HG02678 (cell line): ENCODE measurements at regions not wholly inside any gene's neighbourhood (a gene's known extent, or its start where the extent isn't known, plus 50 kb on each side); places are given as distances from the start of the nearest gene placed in this dataset.

ENCODE experiments used
- ATAC-seq: cut with Tn5 transposase; IDR thresholded peaks from one replicate; pipeline ENCODE4 v1.9.1; 2021; ENCODE audit warnings: mild to moderate bottlenecking, moderate library complexity; ENCODE audit not compliant: unreplicated experiment

DNA sequence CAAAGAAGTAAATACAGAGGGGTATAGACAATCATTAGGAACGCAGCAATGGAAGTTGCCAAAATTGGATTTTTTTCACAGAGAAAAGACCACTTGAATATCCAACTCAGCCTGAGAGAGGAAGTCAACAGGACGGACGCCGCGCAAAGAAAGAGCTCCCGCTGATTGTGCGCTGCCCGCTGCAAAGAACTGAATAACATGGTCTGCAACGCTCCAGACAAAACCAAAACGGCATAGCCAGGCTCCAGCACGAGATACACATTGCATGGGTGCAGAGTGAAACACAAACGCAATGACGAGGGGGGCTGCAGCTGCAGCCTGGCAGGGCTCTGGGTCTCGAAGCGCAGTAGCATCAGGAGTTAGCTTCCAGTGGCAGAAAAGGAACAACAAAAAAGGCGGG is 113.9 kb upstream of the MGMT start:
- no peak for ATAC-seq

DNA sequence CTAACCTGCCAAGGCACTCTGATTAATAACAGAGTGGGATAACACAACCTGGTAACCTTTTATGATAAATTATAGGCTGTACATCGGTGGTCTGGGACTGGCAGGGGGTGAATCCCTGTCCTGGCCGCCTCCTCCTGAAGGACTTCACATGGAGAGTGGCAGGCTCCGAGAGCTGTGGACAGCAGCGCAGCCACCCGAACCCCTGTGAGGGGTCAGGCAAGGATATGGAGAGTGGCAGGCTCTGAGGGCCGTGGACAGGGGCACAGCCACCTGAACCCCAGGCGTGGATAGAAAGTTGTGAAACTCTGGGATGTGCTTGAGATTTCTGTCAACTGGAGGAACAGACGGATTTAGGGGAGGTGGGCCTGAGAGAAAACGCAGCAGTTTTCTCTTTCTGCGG is 107.0 kb upstream of the MGMT start:
- ATAC-seq, result no peak

DNA sequence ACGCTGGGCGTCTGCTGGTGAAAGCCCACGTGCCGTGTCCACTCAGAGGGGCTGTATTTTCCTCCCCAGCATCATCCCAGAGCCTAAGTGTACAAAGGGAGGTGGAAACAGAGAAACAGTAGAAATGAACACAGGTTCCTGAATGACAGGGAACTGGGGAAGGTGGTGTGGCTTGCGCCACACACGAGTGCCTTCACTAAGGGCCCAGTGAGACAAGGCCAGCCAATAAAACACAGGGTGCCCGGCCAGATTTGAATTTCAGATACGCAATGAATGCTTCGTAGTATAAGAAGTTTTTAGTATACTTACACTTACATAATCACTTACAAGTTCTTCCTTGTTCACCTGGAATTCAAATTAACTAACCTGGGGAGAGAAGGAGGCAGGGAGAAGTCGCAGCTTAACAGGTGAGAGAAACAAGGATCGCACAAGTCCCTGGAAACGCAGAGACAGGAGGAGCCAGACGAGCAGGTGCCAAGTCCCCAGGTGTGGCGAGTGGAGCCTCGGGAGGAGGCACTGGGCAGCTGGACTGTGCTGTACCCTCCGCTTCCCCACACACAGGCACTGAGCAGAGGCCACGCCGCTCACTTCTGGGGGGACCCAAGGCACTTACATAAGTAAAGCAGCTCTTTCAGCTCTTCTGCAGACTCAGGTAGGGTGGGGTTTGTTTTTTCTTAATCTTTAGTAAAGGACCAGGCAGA is 105.2 kb upstream of the MGMT start:
- no peak for ATAC-seq

DNA sequence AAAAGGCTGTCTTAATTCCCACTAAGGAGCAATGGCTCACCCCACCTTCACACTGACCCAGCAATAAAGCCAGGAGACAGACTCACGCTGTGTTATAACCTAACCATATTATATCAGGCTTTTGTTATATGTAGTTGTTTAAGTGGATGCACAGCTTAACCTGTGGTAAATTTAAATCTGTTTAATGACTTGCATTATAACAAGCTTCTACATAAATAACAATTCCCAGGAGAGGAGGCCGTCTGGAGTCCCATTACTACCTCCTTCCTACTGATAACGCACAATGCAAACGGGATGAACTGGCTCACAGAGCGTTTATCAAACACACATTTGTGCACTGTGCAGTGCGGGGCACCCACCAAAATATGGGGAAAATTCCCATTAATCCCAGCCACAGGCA is 102.1 kb upstream of the MGMT start:
- ATAC-seq, result no peak

DNA sequence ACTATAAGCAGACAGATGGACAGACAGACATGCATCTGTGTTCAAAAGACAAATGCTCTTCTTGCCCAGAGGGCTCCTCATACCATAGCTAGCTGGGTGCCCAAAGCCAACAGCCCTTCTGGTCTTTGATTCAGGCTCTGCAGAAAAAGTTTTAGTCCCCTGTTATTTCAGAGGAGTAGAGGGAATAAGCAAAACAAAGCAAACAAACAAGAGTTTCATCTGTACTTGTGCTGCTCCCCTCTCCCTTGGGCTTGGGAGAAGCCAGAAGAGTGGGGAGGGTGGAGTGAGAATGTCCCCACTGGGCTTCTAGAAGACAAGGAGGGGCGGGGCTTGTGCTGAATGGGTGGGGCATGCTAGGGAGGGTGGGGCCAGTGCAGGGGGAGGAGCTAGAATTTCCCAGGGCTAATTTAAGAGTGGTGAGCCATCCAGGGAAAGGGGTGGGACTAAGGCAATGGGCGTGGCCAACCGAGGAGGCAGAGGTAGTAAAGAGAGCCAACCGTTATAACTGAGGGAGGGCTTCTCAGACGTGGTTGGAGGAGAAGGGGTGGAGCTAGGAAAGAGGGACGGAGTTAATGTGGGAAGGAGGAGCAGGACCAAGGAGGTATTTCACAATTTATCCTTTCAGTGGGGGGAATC is 101.2 kb upstream of the MGMT start:
- no peak for ATAC-seq

DNA sequence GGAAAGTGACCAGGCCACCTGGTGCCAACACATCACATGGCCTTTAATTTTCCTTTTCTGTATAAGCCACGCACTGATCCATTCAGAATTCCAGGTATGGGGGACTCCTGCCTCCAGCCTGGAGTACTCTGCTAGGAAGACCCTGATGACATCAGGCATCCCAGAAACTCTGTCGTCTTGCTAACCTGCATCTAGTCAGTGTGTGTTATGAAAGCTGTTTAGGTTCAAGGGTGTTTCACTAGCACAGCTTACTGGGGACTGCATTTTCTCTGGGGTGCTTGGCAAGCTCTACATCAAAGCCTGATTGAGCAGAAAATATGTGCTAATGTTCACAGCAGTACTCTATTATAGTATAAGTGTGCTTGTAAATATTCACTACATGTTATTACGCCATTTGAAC is 100.6 kb upstream of the MGMT start:
- no peak for ATAC-seq

DNA sequence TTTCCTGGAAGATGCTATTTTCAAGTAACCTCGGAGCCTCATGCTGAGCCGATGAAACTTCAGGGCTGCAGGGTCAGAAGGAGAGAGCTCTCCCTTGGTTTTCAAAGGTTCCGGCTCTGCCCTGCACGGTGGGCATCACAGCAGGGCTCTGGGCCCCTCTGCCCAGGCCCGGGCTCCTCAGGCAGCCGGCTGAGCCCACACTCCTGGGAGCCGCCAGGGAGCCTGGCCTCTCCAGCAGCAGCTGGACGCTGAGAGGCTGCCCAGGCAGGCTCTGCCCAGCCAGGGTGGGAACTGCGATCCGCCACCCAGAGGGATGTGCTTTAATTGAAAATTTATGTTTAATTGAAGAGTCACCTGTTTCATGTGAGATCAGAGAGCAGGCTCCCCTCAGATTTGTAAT is 97.5 kb upstream of the MGMT start:
- no peak for ATAC-seq

DNA sequence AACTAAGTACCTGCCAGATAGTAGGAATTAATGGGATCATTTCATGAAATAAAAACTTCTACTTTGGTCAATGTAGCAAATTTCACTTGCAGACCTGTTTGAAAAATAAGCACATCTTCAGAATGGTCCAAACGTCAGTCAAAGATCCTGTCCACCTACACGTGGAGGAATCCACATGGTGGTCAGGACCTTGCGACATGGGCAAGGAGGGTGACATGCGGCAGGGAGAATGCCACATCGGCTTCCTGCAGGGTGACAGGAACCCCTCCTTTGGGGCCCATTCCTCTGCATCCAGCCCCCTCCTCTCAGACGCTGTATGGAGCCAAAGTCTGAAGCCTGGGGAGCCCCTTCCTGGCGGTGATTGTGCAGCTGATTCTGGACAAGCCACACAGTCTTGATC is 95.5 kb upstream of the MGMT start:
- no peak for ATAC-seq

DNA sequence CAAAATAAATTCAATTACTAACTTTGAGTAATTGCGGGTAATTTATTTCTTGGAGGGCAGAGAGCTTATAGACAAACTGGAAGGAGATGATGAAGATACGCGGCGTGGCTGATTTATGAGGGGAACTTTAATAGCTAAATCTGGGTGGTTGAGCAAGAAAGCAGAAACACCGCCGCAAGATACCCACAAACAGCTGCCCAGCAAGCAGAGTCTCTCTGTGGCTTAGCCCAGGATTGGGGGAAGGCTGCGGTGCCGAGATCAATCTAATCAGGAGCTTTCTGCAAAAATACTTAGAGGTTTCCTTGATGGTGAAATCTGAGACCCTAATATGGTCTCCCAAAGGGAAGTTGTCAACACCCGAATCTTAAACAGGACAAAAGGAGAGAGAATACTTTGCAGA is 94.9 kb upstream of the MGMT start:
- ATAC-seq, result no peak

DNA sequence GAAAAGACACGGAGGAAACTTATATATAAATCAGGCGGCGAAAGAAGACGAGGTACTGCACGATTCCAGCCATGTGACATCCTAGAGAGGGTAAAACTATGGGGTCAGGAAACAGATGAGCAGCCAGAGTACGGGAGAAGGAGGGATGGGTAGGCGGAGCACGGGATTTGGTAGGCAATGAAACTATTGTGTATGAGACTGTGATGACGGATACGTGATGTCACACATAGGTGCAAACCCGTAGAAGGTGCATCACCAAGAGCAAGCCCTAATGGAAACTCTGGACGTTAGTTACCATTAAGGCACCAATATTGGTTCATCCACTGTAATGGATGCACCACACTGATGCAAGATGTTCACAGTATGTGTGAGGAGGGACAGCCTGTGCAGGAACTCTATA is 93.8 kb upstream of the MGMT start:
- ATAC-seq, result no peak

DNA sequence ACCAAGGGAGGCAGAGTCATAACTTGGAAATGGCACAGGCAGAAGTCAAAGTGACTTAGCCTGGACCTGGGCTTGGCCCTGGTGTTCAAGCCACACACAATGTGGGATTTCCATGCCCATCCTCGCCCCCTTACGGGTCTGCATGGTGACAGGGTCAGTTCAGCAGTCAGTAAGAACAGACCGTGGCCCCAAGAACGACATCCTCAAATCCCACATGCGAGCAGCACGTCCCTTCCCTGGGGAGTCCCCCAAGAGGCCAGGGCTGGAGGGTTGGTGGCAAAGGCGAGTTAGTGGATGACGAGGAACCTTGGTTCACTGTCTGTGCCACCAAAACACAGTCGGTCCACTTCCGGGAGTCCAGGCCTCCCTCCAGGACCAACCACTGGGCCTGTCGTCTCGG is 93.3 kb upstream of the MGMT start:
- no peak for ATAC-seq

DNA sequence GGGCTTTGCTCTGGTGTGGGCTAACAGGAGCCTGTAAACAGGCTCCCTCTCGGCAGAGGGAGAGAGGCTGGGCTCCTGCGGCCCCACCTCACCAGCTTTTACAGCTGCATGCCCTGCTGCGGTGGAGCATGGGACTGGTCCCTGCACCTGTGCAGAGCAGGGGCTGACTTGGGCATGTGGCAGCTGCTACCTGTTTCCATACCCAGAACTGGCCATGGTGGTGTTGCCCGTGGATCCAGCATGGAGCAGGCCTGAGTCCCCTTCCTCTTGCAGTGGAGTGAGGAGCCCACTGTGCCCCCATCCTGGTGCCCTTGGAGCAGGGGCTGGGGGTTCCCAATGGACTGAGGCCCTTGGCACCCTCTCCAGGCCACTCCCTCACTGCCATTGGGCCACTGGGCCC is 91.9 kb upstream of the MGMT start:
- no peak for ATAC-seq

DNA sequence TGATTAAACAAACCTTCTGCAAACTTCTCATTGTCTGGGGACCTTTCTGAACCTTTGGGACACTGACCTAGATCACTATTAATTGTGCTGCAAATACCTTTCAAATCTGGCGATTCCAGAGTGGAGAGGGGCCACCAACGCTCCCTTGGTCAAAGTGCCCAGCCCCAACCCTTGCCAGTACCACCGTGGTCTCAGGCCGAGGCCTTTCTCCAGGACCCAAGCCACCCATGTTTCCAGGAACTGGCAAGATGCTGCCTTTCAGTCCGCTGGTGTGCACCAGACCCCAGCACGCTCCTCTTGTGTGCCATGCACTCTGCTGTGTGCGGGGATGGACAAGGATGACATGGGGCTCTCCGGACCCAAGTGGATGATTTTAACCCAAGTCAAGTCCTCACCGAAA is 91.1 kb upstream of the MGMT start:
- no peak for ATAC-seq

DNA sequence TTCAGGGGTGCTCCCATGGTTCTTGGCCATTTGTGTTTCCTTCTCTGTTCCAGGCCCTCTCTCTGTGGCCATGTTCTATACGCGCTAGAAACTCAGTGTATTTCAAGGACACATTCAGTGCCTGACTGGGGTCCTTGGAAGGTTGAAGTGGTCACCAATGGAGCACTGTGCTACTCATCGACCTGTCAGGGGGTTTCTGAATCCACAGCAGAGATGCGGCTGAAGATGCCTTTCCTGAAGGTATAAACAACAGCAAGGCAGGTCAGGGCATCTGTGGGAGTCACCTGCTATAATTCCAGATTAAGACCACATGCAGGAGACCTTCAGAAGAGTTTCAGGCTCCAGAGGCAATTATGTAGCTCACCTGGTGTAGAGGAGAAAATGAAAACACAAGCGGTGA is 86.8 kb upstream of the MGMT start:
- ATAC-seq, result no peak

DNA sequence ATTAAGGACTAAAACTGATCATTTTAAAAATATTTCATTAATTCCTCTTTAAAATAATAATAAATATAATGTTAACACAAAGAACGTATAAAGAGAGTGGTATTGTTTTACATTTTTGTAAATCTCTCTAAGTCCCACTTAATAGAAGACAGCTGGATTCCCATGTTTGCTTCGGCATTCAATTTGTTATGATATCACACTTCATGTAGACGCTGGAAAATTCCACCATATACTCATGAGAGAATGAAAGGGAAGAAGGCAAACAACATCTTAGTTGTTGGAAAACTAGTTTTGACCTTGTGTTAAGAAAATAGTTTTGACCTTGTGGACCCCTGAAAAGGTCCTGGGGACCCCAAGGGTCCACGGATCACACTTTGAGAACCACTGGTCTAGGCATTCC is 85.3 kb upstream of the MGMT start:
- ATAC-seq, result no peak

DNA sequence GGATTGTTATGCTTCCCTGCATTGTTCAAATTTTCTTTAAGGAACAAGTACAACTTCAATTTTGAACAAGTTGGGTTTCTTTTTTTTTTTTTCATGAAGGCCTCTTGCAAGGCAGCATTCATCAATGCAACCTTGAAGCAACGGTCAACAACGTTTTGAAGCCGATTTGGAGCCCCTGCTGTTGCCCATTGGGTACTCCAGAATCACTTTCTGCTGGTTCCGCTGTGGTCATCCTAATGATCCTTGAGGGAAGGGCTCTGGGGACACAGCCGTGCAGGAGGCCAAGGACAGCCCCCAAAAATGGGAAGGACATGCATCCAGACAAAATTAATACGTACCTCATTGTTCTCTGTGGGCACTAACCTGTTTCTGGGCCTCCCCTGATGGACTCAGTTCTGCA is 84.6 kb upstream of the MGMT start:
- no peak for ATAC-seq

DNA sequence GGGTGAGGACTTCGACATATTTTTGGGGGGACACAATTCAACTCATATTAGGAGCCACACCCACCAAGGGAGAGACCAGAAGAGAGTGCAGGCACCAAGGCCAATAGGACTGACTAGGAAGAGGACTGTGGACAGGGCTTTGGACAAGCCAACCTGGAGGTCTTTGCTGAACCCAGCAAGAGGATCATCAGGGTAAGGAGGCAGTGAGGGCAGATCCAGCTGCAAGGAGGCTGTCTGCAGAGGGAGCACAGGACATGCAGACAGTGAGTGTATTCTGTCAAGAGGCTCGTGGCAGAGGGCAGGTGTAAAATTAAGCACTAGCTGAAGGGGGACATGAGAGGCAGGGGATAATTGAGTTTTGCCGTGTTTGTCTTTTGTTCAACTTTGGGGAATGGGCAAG is 83.4 kb upstream of the MGMT start:
- ATAC-seq, result no peak

DNA sequence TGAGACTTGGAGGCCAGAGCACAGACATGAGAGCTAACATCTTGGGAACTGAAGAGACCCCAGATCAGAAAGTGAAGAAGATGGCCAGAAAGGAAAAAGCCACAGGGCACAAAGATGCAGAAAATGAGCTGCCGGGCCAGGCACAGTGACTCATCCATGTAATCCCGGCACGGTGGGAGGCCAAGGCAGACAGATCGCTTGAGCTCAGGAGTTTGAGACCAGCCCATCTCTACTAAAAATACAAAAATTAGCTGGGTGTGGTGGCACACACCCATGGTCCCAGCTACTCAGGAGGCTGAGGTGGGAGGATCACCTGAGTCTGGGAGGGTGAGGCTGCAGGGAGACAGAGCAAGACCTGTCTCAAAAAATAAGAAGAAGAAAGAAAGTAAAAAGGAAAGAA is 81.4 kb upstream of the MGMT start:
- no peak for ATAC-seq

DNA sequence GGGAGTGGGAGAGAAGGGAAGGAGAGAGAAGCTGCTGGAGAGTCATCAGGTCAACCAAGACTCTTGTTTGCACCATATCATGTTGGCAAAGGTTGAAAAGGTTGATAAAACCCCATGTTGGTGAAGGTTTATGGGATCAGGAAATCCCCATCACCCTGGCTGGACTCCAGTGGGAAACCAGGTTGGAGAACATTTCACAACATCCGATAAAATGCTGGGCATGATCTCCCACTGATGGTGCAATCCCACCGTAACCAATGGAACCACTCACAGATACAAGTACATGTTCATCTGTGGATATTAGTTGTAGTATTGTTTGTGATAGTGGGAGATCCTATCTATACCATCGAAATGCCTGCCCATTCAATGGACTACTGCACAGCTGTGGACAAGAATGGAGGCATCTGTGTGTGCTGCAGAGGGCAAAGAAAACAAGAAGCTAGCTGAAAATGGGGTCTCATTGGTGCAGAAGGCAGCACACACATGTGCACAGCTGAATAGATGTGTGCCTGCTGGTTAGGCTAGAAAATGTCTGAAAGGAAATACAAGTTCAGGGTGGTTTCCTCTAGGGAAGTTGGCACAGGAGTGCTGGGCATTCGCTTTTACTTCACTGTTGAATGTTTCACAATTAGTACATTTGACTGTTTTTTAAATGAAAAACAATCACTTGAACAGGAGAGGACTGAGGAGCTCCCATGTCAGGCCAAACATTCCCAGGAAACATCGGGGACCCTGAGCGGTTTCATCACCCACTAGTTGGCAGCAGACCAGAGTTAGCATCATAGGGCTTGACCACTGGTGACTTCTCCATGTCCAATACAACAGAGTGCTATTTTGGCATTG is 80.4 kb upstream of the MGMT start:
- ATAC-seq, result no peak

DNA sequence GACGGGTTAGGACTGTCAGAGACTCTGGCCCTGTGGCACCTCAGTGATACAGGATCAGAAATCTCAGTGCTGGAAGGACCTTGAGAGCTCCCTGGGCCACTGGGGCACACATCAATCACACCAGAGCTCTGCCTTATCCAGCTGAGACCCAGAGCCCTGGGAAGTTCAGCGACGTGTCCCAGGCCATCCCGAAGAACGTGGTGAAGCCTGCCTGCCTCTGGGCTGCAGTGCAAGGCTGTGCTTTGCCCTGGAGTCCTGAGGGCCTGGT is 79.8 kb upstream of the MGMT start:
- ATAC-seq, result no peak

DNA sequence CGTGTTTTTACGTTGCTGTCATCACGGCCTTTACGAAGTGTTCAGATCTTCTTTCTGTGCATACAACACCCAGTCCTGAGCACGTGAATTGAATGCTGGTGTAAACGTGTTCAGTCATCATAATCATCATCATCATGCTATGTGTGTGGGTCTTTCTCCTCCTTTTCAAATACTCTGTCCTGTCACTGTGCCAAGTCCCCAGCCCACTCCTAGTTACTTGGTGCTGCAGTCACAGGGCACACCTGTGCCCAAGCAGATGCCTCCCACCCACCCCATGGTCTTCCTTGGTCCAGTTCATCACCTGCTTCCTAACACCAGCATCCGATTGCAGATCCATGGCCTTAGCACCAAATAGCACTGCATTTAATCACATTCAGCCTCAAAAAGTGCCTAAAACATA is 78.6 kb upstream of the MGMT start:
- no peak for ATAC-seq

DNA sequence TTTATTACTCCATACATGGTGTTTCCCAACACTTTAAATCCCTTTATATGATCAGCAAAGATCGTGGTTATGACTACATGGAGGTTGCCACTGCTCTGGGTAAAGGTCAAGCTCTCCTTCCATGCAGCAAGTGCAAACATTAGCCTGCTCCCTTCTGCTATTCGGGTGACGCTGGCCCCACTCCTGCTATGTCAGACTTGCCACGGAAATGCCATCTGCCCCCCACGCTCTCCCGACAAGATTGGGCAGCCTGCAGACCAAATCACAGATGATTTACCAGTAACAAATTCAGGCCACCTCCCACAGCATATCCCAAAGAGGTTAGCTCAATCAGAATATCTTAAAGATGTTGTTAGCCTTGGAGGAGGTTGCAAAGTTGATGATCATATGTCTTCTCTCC is 77.8 kb upstream of the MGMT start:
- no peak for ATAC-seq

DNA sequence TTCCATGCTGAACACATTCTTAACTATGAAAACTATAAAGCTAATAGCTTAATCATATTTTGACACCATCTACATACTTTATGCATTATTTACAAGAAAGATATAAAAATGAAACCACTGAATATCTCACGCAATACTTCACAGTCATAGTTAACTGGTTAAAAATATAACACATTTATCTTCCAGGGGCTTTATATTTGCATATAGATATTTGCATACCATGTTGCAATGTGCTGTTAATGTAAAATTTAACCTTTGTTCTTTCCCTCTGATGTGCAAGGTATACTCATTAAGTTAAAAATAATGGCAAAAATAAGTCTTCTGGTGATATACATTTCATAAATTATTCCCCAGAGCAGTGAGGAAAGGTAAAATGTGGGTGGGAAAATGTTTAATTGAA is 76.9 kb upstream of the MGMT start:
- no peak for ATAC-seq
